Kidney (tissue), 13 donors: ENCODE measurements at regions not wholly inside any gene's neighbourhood (a gene's known extent, or its start where the extent isn't known, plus 50 kb on each side); places are given as distances from the start of the nearest gene placed in this dataset.
"Not testable (repeated sequence)": the region's sequence is repeated elsewhere in the genome, so short reads cannot be mapped to it uniquely, and the experiment has no call there.

Source experiments
- DNase-seq, 5 donors: peaks; one replicate each; pipeline ENCODE4 v3.0.0-alpha.2; 2013 to 2020
- FAIRE-seq: peaks from 2 replicates; lab custom pipeline; 2012; peaks lifted over from hg19 to GRCh38; lab: Jason Lieb, UNC
- H3K27ac ChIP-seq, 2 donors: one replicate each; pipeline ENCODE4 v1.7.0; 2013; ENCODE audit warnings: low read depth in 2 of 2, low read length in 2 of 2, inconsistent platforms in 1 of 2
- H3K27me3 ChIP-seq: one replicate; pipeline ENCODE4 v1.7.1; 2013; ENCODE audit warnings: low read length, inconsistent platforms; ENCODE audit not compliant: control insufficient read depth, insufficient read depth
- H3K36me3 ChIP-seq, 3 donors: one replicate each; pipeline versions ENCODE4 v1.7.0 to v1.7.1; 2013; ENCODE audit warnings: low read length in 3 of 3, control low read depth in 1 of 3, inconsistent platforms in 1 of 3; ENCODE audit not compliant: insufficient read depth in 3 of 3, control insufficient read depth in 2 of 3
- H3K4me1 ChIP-seq, 3 donors: one replicate each; pipeline versions ENCODE4 v1.7.0 to v1.7.1; 2013; ENCODE audit warnings: low read length in 3 of 3, inconsistent platforms in 1 of 3, low read depth in 1 of 3; ENCODE audit not compliant: control insufficient read depth in 2 of 3, insufficient read depth in 2 of 3
- H3K4me3 ChIP-seq, 3 donors: one replicate each; pipeline versions ENCODE4 v1.7.0 to v1.8.1; 2013; ENCODE audit warnings: low read length in 3 of 3, control low read depth in 1 of 3, inconsistent platforms in 1 of 3
- H3K9ac ChIP-seq, 3 donors: one replicate each; pipeline versions ENCODE4 v1.7.0 to v1.7.1; 2013; ENCODE audit warnings: low read length in 3 of 3, control low read depth in 1 of 3, inconsistent platforms in 1 of 3
- H3K9me3 ChIP-seq, 3 donors: one replicate each; pipeline versions ENCODE4 v1.7.0 to v1.7.1; 2013; ENCODE audit warnings: low read length in 3 of 3, control low read depth in 1 of 3, inconsistent platforms in 1 of 3; ENCODE audit not compliant: control insufficient read depth in 2 of 3, insufficient read depth in 1 of 3
- CTCF ChIP-seq: IDR thresholded peaks from 3 replicates; pipeline ENCODE4 v1.5.1; 2012; ENCODE audit warnings: mild to moderate bottlenecking, moderate library complexity, borderline replicate concordance; ENCODE audit not compliant: insufficient read depth; ENCODE audit errors: extremely low read depth
- intact Hi-C: fragments of 100-400 bp; cut with DNase I; formaldehyde crosslinking; loops from one replicate; pipeline ENCODE4 v1.11.1; 2022
- donor health status: control.
- donor health status: control.
- donor health status: control.
- donor health status: control.
- donor health status: control.
- donor health status: DM: yes; HTN: yes; CAD: no.
- donor health status: Normal renal cell carcinoma (clear cell type).

DNA sequence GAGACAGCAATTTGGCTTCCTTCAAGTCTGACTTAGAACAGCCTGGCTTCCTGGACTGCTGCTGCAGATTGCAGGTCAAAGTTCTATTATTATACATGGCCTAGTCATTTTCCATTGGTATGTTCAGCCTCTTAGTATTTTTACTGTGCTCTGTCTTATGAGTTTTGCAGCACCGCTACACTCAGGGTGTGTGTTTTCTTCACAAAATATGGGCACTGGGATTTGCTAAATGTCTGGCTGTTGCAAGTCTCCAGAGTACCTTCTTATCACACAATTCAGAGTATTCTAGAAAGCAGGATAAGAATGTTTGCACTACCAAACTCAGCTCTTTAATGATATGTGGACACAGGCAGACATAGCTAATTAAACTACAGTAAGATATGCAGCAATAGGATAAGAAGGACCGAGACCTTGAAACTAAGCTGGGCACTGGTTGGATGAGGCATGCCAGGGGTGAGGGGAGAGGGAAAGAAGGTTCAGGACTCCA, 203.0 kb upstream of the PDZRN3 start:
- FAIRE-seq (no peak), DNase-seq (peak in 2 of 5 donors; percentile 16 to 48)
- no peaks in the 10 kb centered on the region for H3K9me3 ChIP-seq
- H3K9ac ChIP-seq, result no peak overlapping the region
- no peak for TF ChIP-seq CTCF
- intact Hi-C loops, result no loop called here
- no peaks in the 10 kb centered on the region for H3K36me3 ChIP-seq
- H3K27me3 ChIP-seq, result no peaks in the 10 kb centered on the region
- peaks cover 0 to 6% (median 6%) of the 10 kb centered on the region in 3 donors for H3K4me1 ChIP-seq
- H3K27ac ChIP-seq, result no peak overlapping the region
- no peak overlapping the region for H3K4me3 ChIP-seq

- H3K4me1 ChIP-seq, result peaks cover 0 to 6% (median 6%) of the 10 kb centered on the region in 3 donors
- no peaks in the 10 kb centered on the region for H3K27me3 ChIP-seq
- intact Hi-C loops, result no loop called here
- H3K9me3 ChIP-seq, result no peaks in the 10 kb centered on the region
- no peak overlapping the region for H3K9ac ChIP-seq
- DNase-seq (no peak), FAIRE-seq (no peak)
- no peak overlapping the region for H3K4me3 ChIP-seq
- no peak for TF ChIP-seq CTCF
- no peaks in the 10 kb centered on the region for H3K36me3 ChIP-seq
- H3K27ac ChIP-seq, result peak overlapping the region in 1 of 2 donors; percentile 41
Observed at GRCh38 chr3:73827204-73827603, 202.5 kb upstream of the PDZRN3 start.

DNA sequence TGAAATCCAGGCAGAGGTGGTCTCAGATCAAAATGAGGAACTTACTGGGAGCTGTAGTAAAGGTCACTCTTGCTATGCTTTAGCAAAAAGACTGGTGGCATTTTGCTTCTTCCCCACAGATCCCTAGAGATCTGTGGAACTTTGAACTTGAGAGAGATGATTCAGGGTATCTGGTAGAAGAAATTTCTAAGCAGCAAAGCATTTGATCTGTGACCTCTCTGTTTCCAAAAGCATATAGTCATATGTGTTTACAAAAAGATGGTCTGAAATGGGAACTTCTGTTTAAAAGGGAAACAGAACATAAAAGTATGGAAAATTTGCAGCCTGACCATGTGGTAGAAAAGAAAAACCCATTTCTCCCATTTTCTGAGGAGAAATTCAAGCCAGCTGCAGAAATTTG, 196.2 kb upstream of the PDZRN3 start:
- H3K27me3 ChIP-seq, intact Hi-C loops, H3K9me3 ChIP-seq, H3K4me1 ChIP-seq, H3K4me3 ChIP-seq, H3K36me3 ChIP-seq, DNase-seq, FAIRE-seq, H3K27ac ChIP-seq, H3K9ac ChIP-seq: not testable (repeated sequence)

DNA sequence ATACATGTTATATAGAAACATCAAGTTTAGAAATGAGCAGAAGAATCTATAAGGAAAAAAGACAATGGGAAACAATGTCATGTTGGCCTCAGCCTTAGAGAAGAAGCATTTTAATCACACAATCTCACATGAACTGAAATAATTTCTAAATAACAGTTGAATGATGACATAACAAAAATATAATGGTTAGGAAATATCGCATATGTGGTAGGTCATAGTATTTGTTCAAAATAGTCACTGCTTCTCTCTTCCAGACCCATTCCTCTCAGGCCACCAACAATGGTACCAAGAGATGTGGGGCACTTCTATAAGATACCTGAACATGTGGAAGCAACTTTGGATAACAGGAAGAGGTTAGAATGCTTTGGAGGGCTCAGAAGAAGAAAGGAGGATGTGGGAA, 195.7 kb upstream of the PDZRN3 start:
- H3K4me1 ChIP-seq, result no peaks in the 10 kb centered on the region
- FAIRE-seq, result no peak

More for the DNA sequence above, 195.7 kb upstream of the PDZRN3 start:
- intact Hi-C loops, result no loop called here
- H3K36me3 ChIP-seq, result no peaks in the 10 kb centered on the region
- no peak overlapping the region for H3K4me3 ChIP-seq
- TF ChIP-seq CTCF, result no peak
- DNase-seq, result no peak
- no peaks in the 10 kb centered on the region for H3K27me3 ChIP-seq
- H3K9ac ChIP-seq, result no peak overlapping the region
- H3K27ac ChIP-seq, result no peak overlapping the region
- H3K9me3 ChIP-seq, result peaks cover 0 to 5% (median 0%) of the 10 kb centered on the region in 3 donors
